ENCODE measurements at regions not wholly inside any gene's neighbourhood (a gene's known extent, or its start where the extent isn't known, plus 50 kb on each side); places are given as distances from the start of the nearest gene placed in this dataset.
"Not testable (repeated sequence)": the region's sequence is repeated elsewhere in the genome, so short reads cannot be mapped to it uniquely, and the experiment has no call there.

GRCh38 chr11:89616161-89616560 is 93.9 kb upstream of the TRIM77 start:
- TF ChIP-seq POLR2AphosphoS5 (IDR thresholded peaks at IDR 0.05; ENCODE audit: low read depth, low read length); EZH2phosphoT487 (IDR thresholded peaks at IDR 0.05; ENCODE audit: borderline replicate concordance); ZBTB33 (IDR thresholded peaks at IDR 0.05; ENCODE audit: extremely low read depth, insufficient replicate concordance, low read length); CBX3 (IDR thresholded peaks at IDR 0.05; ENCODE audit: low read depth); CTCF (IDR thresholded peaks at IDR 0.05 in 2 of 3, conservative IDR thresholded peaks at IDR 0.05 in 1 of 3; ENCODE audit: borderline replicate concordance in 1 of 3, insufficient read depth in 1 of 3, low read depth in 2 of 3, low read length in 2 of 3); ZNF274 (IDR thresholded peaks at IDR 0.05; ENCODE audit: low read depth, low read length); TCF7L2 (IDR thresholded peaks at IDR 0.05; ENCODE audit: borderline replicate concordance, extremely low read depth, insufficient read depth, insufficient read length); RAD21 (IDR thresholded peaks at IDR 0.05; ENCODE audit: low read depth); YY1 (IDR thresholded peaks at IDR 0.05; ENCODE audit: extremely low read depth, insufficient replicate concordance, low read depth, low read length): not testable (repeated sequence)
